ENCODE measurements at regions not wholly inside any gene's neighbourhood (a gene's known extent, or its start where the extent isn't known, plus 50 kb on each side); places are given as distances from the start of the nearest gene placed in this dataset.

DNA sequence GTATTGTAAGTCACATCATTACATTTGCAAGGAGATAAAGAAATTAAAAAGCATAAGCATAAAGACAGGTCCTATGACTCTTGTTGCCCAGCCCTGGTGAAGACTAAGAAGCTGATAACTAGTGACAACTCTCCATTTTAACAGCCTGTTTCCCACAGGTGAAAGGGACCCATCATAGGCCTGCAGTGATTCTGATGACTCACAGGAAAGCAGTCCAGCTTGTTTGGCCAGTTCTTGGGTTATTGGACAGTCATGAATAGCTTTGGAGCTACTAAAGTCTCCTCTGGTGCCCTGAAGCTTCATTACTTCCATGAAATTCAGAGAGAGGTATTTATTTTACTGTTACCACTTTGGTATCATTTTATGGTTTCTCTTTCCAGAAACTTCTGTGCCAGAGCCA lies 55.5 kb upstream of the DYRK2 start:
- peak; percentile 14; the same call in 1 of the 2 replicates for TF ChIP-seq RAD21 (IDR thresholded peaks at IDR 0.05; ENCODE audit: low read depth)
- TF ChIP-seq TCF12 (IDR thresholded peaks at IDR 0.05; ENCODE audit: low read depth) = peak; percentile 88
- TF ChIP-seq TAF1 (IDR thresholded peaks at IDR 0.05; ENCODE audit: low read depth) = 0 out of 2 replicates have a peak, but pooled peaks have one; percentile 55
- TF ChIP-seq, protein P1, sequence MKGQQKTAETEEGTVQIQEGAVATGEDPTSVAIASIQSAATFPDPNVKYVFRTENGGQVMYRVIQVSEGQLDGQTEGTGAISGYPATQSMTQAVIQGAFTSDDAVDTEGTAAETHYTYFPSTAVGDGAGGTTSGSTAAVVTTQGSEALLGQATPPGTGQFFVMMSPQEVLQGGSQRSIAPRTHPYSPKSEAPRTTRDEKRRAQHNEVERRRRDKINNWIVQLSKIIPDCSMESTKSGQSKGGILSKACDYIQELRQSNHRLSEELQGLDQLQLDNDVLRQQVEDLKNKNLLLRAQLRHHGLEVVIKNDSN (IDR thresholded peaks at IDR 0.05) = no peak
- TF ChIP-seq YY1 (IDR thresholded peaks at IDR 0.05; ENCODE audit: low read depth) = peak; percentile 69; the same call in 1 of the 2 replicates
- no peak for TF ChIP-seq EGR1 (IDR thresholded peaks at IDR 0.05)
- peak; percentile 25; the same call in 1 of the 2 replicates for TF ChIP-seq CREB1 (IDR thresholded peaks at IDR 0.05; ENCODE audit: low read depth)
- peak; percentile 35; the same call in 1 of the 2 replicates for TF ChIP-seq CEBPB (IDR thresholded peaks at IDR 0.05)
- TF ChIP-seq MAX (IDR thresholded peaks at IDR 0.05) = no peak; the same call in 1 of the 2 replicates
- TF ChIP-seq, protein P2, sequence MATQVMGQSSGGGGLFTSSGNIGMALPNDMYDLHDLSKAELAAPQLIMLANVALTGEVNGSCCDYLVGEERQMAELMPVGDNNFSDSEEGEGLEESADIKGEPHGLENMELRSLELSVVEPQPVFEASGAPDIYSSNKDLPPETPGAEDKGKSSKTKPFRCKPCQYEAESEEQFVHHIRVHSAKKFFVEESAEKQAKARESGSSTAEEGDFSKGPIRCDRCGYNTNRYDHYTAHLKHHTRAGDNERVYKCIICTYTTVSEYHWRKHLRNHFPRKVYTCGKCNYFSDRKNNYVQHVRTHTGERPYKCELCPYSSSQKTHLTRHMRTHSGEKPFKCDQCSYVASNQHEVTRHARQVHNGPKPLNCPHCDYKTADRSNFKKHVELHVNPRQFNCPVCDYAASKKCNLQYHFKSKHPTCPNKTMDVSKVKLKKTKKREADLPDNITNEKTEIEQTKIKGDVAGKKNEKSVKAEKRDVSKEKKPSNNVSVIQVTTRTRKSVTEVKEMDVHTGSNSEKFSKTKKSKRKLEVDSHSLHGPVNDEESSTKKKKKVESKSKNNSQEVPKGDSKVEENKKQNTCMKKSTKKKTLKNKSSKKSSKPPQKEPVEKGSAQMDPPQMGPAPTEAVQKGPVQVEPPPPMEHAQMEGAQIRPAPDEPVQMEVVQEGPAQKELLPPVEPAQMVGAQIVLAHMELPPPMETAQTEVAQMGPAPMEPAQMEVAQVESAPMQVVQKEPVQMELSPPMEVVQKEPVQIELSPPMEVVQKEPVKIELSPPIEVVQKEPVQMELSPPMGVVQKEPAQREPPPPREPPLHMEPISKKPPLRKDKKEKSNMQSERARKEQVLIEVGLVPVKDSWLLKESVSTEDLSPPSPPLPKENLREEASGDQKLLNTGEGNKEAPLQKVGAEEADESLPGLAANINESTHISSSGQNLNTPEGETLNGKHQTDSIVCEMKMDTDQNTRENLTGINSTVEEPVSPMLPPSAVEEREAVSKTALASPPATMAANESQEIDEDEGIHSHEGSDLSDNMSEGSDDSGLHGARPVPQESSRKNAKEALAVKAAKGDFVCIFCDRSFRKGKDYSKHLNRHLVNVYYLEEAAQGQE (IDR thresholded peaks at IDR 0.05; ENCODE audit: low read depth) = no peak
- no peak for TF ChIP-seq ZBTB7A (IDR thresholded peaks at IDR 0.05; ENCODE audit: low read depth)
- TF ChIP-seq EP300 (IDR thresholded peaks at IDR 0.05; ENCODE audit: borderline replicate concordance) = peak; percentile 79
- peak; percentile 71; the same call in 1 of the 2 replicates for TF ChIP-seq FOXM1 (IDR thresholded peaks at IDR 0.05; ENCODE audit: borderline replicate concordance, low read depth)
- peak; percentile 72 for TF ChIP-seq NFIC (IDR thresholded peaks at IDR 0.05)
- TF ChIP-seq TEAD4 (IDR thresholded peaks at IDR 0.05) = peak; percentile 77

DNA sequence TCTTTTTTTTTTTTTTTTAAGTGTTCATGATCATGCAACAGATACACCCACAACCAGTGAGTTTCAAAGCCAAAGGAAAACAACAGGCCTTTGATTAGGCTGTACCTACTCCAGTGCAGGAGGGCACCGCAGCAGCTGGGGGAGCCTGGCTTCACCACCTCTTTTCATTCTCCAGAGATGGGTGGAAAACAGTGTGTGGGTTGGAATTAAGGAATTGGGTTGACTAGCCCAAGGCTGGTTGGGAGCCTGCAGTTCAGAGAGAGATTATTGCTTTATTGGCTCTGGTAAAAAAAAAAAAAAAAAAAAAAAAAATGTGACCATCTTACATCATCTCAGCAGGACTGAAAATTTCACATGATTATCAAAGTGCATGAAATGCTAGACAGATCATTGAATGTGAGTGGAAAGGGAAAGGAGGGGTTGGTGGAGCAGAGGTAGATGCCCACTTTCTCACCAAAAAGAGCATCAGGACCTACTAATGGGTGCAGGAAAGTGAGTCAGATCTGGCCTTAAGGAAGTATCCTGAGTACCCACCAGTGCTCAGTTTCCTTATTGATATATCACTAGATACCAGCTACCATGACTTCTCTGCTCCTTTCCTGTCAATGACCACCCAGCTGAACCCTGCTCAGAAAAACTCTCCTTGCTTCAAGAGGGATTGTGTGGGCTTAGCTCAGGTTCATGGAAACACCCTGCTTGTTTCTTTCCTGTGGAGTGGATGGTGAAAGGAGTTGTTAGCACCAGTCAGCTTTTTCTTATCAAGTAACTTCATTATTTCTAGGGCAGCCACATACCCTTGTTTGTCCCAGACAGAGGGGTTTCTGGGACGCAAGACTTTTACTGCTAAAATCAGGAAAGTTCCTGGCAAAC lies 54.8 kb upstream of the DYRK2 start:
- no peak; the same call in 1 of the 2 replicates for TF ChIP-seq TCF12 (IDR thresholded peaks at IDR 0.05; ENCODE audit: low read depth)
- TF ChIP-seq RAD21 (IDR thresholded peaks at IDR 0.05; ENCODE audit: low read depth) = 0 out of 2 replicates have a peak, but pooled peaks have one; percentile 1

DNA sequence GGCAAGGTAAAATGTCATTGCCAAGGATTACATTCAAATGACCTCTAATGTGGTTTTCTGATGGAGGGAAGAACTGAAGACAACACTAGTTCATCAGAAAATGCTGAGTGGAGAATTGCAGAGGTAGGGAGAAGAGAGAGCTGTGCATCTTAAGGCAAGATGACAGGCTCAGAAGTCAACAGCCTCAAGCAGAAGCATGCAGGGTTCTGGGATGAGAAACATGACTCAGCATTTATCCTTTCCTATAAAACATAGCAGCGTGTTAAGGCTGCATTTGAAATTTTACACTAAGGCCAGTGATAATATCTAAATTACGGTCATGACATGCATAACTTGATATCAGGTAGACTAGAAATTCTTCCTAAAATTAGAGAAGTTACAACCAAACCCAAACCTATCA lies 53.7 kb upstream of the DYRK2 start:
- TF ChIP-seq FOXM1 (IDR thresholded peaks at IDR 0.05; ENCODE audit: borderline replicate concordance, low read depth) (no peak), CEBPB (IDR thresholded peaks at IDR 0.05) (no peak), ZBTB7A (IDR thresholded peaks at IDR 0.05; ENCODE audit: low read depth) (no peak), EGR1 (IDR thresholded peaks at IDR 0.05) (no peak), YY1 (IDR thresholded peaks at IDR 0.05; ENCODE audit: low read depth) (no peak), MAX (IDR thresholded peaks at IDR 0.05) (no peak; the same call in 1 of the 2 replicates), RAD21 (IDR thresholded peaks at IDR 0.05; ENCODE audit: low read depth) (no peak), EP300 (IDR thresholded peaks at IDR 0.05; ENCODE audit: borderline replicate concordance) (no peak), TCF12 (IDR thresholded peaks at IDR 0.05; ENCODE audit: low read depth) (no peak), CREB1 (IDR thresholded peaks at IDR 0.05; ENCODE audit: low read depth) (no peak)
- TF ChIP-seq, protein P2 (IDR thresholded peaks at IDR 0.05; ENCODE audit: low read depth) = no peak
- TF ChIP-seq, protein P1 (IDR thresholded peaks at IDR 0.05) = no peak

DNA sequence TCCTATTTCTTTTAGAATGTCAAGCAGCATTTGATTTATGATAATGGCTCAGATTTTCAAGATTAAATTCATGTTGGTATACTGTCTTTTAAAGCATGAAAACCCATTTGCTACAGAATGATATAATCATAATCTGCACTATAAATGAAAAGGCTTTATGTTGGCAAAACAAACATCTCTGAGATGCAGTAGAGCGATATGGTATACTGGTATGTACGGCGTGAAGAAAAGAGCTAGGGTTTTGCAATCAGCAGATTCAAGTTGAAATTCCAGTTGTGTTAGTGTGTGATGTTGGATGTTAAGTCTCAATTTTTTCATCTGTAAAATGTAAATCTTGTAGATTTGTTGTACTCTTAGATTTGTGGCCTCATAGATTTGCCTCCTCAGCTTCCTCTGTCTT lies 53.2 kb upstream of the DYRK2 start:
- no peak for TF ChIP-seq EP300 (IDR thresholded peaks at IDR 0.05; ENCODE audit: borderline replicate concordance)
- no peak for TF ChIP-seq FOXM1 (IDR thresholded peaks at IDR 0.05; ENCODE audit: borderline replicate concordance, low read depth)
- TF ChIP-seq YY1 (IDR thresholded peaks at IDR 0.05; ENCODE audit: low read depth) = no peak
- TF ChIP-seq NFIC (IDR thresholded peaks at IDR 0.05) = no peak
- TF ChIP-seq MAX (IDR thresholded peaks at IDR 0.05) = no peak
- TF ChIP-seq, protein P1 (IDR thresholded peaks at IDR 0.05) = no peak
- TF ChIP-seq TCF12 (IDR thresholded peaks at IDR 0.05; ENCODE audit: low read depth) = no peak
- TF ChIP-seq CEBPB (IDR thresholded peaks at IDR 0.05) = no peak
- no peak for TF ChIP-seq EGR1 (IDR thresholded peaks at IDR 0.05)
- TF ChIP-seq TAF1 (IDR thresholded peaks at IDR 0.05; ENCODE audit: low read depth) = no peak
- no peak for TF ChIP-seq ZBTB7A (IDR thresholded peaks at IDR 0.05; ENCODE audit: low read depth)
- no peak for TF ChIP-seq RAD21 (IDR thresholded peaks at IDR 0.05; ENCODE audit: low read depth)
- no peak for TF ChIP-seq CREB1 (IDR thresholded peaks at IDR 0.05; ENCODE audit: low read depth)
- TF ChIP-seq TEAD4 (IDR thresholded peaks at IDR 0.05) = no peak
- TF ChIP-seq, protein P2 (IDR thresholded peaks at IDR 0.05; ENCODE audit: low read depth) = no peak

All from Ishikawa (cell line).